ENCODE measurements at regions not wholly inside any gene's neighbourhood (a gene's known extent, or its start where the extent isn't known, plus 50 kb on each side); places are given as distances from the start of the nearest gene placed in this dataset.
"Not testable (repeated sequence)": the region's sequence is repeated elsewhere in the genome, so short reads cannot be mapped to it uniquely, and the experiment has no call there.

DNA sequence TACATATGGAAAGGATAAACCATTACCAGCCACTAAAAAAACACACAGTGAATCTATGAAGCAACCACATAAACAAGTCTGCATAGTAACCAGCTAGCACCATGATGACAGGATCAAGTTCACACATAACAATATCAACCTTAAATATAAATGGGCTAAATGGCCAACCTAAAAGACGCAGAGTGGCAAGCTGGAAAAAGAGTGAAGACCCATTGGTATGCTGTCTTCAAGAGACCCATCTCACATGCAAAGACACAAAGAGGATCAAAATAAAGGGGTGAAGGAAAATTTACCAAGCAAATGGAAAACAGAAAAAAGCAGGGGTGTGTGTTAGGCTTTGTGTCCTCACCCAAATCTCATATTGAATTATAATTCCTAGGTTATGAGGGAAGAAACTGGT lies 909.2 kb downstream of the EPHA7 start:
- ATAC-seq: no peak
- DNase-seq: no peak

DNA sequence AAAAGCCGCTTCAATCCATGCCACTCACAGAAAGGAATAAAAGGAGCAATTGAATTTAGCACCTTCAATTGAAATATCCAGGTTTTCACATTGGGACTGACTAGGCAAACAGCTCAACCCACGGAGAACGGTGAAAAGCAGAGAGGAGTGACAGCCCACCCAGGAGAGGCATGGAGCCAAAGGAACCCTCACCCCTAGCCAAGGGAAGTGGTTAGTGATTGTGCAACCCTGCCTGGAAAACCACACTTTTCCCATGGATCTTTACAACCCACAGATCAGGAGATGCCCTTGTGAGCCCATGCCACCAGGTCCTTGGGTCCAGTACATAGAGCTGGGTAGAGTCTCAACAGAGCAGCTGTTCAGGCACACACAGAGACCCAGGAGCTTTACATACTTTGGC lies 911.8 kb downstream of the EPHA7 start:
- ATAC-seq (no peak), DNase-seq (no peak)

- DNase-seq: no peak
These were observed 914.9 kb downstream of the EPHA7 start for GRCh38 chr6:92504509-92504908.

GRCh38 chr6:92497281-92497680 lies 922.1 kb downstream of the EPHA7 start:
- DNase-seq: no peak
- no peak for ATAC-seq

More at GRCh38 chr6:92504509-92504908, 914.9 kb downstream of the EPHA7 start:
- no peak for ATAC-seq

GRCh38 chr6:92496527-92496926 lies 922.8 kb downstream of the EPHA7 start:
- DNase-seq (no peak), ATAC-seq (no peak)

- no peak for DNase-seq
- no peak for ATAC-seq
These were observed 924.1 kb downstream of the EPHA7 start for GRCh38 chr6:92495242-92495641.

- DNase-seq (no peak), ATAC-seq (no peak)
These were observed 933.9 kb downstream of the EPHA7 start for GRCh38 chr6:92485487-92485886.

- DNase-seq: no peak
- no peak for ATAC-seq
These were observed 939.5 kb downstream of the EPHA7 start for GRCh38 chr6:92479831-92480230.

- DNase-seq (no peak), ATAC-seq (no peak)
These were observed 946.3 kb downstream of the EPHA7 start for GRCh38 chr6:92473056-92473455.

DNA sequence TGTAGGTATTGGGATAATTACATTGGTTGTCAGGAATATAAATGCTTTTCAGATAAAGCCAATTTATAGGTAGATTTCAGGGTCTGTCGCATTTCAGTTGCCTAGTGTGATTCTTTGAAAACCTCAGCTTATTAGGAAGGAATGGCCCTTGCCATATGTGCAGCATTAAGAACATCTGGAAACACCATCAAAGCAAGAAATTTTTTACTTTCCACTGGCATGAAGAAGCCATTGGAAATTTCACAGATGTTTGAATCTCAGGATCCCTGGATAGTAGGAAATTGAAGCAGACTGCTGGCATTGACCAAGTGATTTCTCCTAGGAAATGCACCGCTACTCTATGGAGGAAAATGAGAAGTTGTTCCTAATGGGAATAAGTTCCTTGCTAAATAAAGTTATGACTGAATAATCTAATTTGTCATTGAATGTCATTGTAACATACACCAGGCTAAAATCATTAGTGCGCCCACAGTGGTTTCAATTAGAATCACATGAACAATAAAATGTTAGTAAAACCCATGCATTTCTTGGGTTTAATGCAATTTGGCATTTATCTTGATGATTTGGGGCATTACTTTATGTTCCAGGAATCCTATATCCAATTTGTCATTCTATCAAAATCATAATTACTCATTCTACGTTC lies 950.1 kb downstream of the EPHA7 start:
- no peak for ATAC-seq
- DNase-seq: no peak

GRCh38 chr6:92468066-92468465 lies 951.3 kb downstream of the EPHA7 start:
- DNase-seq: no peak
- no peak for ATAC-seq

- ATAC-seq: no peak
- DNase-seq: no peak
These were observed 959.2 kb downstream of the EPHA7 start for GRCh38 chr6:92460133-92460532.

GRCh38 chr6:92459606-92460005 lies 959.8 kb downstream of the EPHA7 start:
- DNase-seq: no peak
- no peak for ATAC-seq

GRCh38 chr6:92446052-92446451 lies 973.3 kb downstream of the EPHA7 start:
- no peak for DNase-seq
- ATAC-seq: no peak

- ATAC-seq: no peak
These were observed 985.4 kb downstream of the EPHA7 start for GRCh38 chr6:92433911-92434310.

GRCh38 chr6:92431502-92431901 lies 987.9 kb downstream of the EPHA7 start:
- DNase-seq (no peak), ATAC-seq (no peak)

More at GRCh38 chr6:92433911-92434310, 985.4 kb downstream of the EPHA7 start:
- DNase-seq: no peak

DNA sequence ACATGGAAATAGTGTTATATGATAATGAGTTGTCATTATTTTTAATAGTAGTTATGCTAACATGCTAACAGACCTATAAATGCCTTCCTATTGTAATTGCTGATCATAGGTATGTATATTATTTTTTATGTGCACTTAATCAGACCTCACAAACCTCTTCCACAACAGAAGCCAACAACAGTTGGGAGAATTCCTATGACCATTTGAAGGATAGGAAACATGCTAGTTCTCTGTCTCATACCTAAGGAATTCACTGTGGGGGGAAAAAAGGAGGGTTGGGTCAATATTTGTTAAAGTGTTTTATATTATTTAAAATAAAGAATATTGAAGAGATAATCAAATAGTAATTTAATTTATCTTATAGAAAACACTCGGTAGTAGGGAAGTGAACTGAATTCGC lies 990.9 kb downstream of the EPHA7 start:
- DNase-seq (no peak), ATAC-seq (no peak)

- DNase-seq: no peak
- ATAC-seq: no peak
These were observed 991.9 kb downstream of the EPHA7 start for GRCh38 chr6:92427453-92427852.

GRCh38 chr6:92415656-92416055 lies 1003.7 kb downstream of the EPHA7 start:
- ATAC-seq: no peak
- no peak for DNase-seq

GRCh38 chr6:92408350-92408749 lies 1011.0 kb downstream of the EPHA7 start:
- ATAC-seq: no peak
- no peak for DNase-seq

DNA sequence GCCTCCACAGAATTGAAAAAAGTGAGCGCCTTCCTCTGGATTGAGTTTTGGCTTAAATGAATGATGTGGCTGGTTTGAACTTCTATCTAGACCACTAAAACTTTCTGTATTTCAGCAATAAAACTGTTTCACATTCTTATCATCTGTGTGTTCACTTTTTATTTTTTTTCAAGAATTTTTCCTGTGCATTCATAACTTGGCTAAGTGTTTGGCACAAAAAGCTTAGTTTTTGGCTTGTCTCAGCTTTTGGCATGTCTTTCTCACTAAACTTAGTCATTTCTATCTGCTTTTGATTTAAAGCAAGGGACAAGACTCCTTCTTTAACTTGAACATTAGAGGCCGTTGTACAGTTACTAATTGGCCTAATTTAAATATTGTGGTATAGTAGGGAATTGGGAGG lies 1015.1 kb downstream of the EPHA7 start:
- DNase-seq (no peak), ATAC-seq (no peak)

DNA sequence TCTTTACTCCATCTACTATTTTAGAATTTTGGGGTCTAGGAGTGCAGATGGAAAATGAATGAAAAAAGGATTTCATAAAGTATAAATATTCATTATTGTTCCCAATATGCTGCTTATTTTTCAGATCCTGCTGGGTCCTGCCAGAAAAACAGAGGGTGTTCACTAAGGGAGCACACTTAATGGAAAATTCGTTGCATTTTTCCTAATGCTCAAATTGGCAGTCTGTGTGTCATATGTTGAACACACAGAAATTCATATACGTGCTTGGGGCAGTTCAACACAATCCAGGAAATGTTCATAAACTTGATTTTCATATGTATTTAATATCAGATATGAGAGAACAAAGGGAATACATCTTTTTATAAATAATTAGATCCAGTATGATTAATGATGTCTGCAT lies 1019.4 kb downstream of the EPHA7 start:
- ATAC-seq (no peak), DNase-seq (no peak)

GRCh38 chr6:92388706-92389105 lies 1030.7 kb downstream of the EPHA7 start:
- ATAC-seq, DNase-seq: not testable (repeated sequence)

DNA sequence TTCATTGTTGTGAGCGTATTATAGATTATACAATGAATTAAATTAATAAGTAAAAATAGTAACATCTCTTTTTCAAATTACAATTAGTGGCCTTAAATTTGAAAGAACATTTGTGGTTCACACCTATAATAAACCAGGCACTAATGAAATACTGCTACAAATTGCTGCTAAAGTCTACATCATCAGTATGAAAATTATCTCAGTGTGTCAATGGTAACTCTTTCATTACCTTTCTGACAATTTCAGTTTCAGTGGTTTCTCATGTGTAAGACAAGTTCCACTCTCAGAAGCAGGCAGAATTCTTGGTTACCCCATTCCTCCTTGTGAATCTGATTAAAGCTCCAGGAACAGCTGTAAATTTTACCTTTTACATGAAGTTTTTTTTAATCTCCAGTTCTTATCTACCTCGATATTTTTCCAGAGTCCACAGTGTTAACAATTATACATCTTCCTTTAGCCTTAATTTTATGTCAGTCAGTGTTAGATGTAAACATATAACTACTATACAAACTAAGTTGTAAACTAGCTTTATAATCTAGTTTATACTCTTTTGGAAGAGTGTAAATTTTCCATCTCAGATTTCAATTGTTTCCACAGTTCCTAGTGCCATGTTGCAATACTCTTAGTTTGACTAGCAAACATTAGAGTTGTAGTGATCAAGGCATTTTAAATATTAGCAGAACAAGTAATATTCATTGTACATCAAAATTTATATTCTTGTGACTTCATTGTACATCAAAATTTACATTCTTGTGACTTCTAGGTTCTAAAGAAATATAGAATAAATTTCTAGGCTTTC lies 1038.4 kb downstream of the EPHA7 start:
- DNase-seq (no peak), ATAC-seq (no peak)

Data from stimulated activated naive CD8-positive, alpha-beta T cell treated with anti-CD3 and anti-CD28 coated beads, Interleukin-15, Interleukin-2, amounts not matched to agents 100 U/mL and 50 U/mL, for 24 hours (primary cell).